ENCODE measurements at regions not wholly inside any gene's neighbourhood (a gene's known extent, or its start where the extent isn't known, plus 50 kb on each side); places are given as distances from the start of the nearest gene placed in this dataset.

- TF ChIP-seq SUZ12 (IDR thresholded peaks at IDR 0.05; ENCODE audit: extremely low read depth, insufficient read depth, insufficient read length) = no peak
- no peak for TF ChIP-seq ZNF274 (IDR thresholded peaks at IDR 0.05; ENCODE audit: low read depth, low read length)
These were observed 58.6 kb downstream of the RPS12 start for GRCh38 chr6:132872923-132873322.

All from NT2/D1 (cell line).